HG03520 (cell line): ENCODE measurements at regions not wholly inside any gene's neighbourhood (a gene's known extent, or its start where the extent isn't known, plus 50 kb on each side); places are given as distances from the start of the nearest gene placed in this dataset.
A peak's percentile ranks its signal among the peaks of the same experiment; 100 is the strongest.

ENCODE experiments used
- ATAC-seq: cut with Tn5 transposase; IDR thresholded peaks from one replicate; pipeline ENCODE4 v1.9.1; 2021; ENCODE audit warnings: mild to moderate bottlenecking, moderate library complexity; ENCODE audit not compliant: unreplicated experiment

GRCh38 chr3:28726840-28727239, 378.2 kb upstream of the AZI2 start:
- ATAC-seq = peak; percentile 65

- ATAC-seq = no peak
Observed at GRCh38 chr3:28727307-28727706, 378.7 kb upstream of the AZI2 start.

- ATAC-seq = no peak
Observed at GRCh38 chr3:28738425-28738824, 389.8 kb upstream of the AZI2 start.

GRCh38 chr3:28739647-28740046, 391.0 kb upstream of the AZI2 start:
- ATAC-seq = no peak

GRCh38 chr3:28743271-28743670, 394.6 kb upstream of the AZI2 start:
- no peak for ATAC-seq

GRCh38 chr3:28743831-28744230, 395.2 kb upstream of the AZI2 start:
- ATAC-seq = no peak

GRCh38 chr3:28745436-28745835, 396.8 kb upstream of the AZI2 start:
- ATAC-seq = no peak

- ATAC-seq = no peak
Observed at GRCh38 chr3:28745916-28746617, 397.4 kb upstream of the AZI2 start.

GRCh38 chr3:28746990-28747389, 398.4 kb upstream of the AZI2 start:
- no peak for ATAC-seq

- no peak for ATAC-seq
Observed at GRCh38 chr3:28751864-28752263, 403.2 kb upstream of the AZI2 start.

- ATAC-seq = no peak
Observed at GRCh38 chr3:28752290-28752689, 403.7 kb upstream of the AZI2 start.

- ATAC-seq = no peak
Observed at GRCh38 chr3:28756056-28756455, 407.4 kb upstream of the AZI2 start.

GRCh38 chr3:28758115-28758514, 409.5 kb upstream of the AZI2 start:
- ATAC-seq = no peak

- no peak for ATAC-seq
Observed at GRCh38 chr3:28761375-28761774, 412.8 kb upstream of the AZI2 start.

- no peak for ATAC-seq
Observed at GRCh38 chr3:28765194-28765593, 416.6 kb upstream of the AZI2 start.

- ATAC-seq = no peak
Observed at GRCh38 chr3:28768439-28768838, 419.8 kb upstream of the AZI2 start.

GRCh38 chr3:28777806-28778475, 429.3 kb upstream of the AZI2 start:
- no peak for ATAC-seq

GRCh38 chr3:28780480-28780879, 431.9 kb upstream of the AZI2 start:
- ATAC-seq = no peak

GRCh38 chr3:28781053-28781452, 432.4 kb upstream of the AZI2 start:
- no peak for ATAC-seq

- ATAC-seq = no peak
Observed at GRCh38 chr3:28786446-28786845, 437.8 kb upstream of the AZI2 start.

- ATAC-seq = no peak
Observed at GRCh38 chr3:28788571-28788970, 439.9 kb upstream of the AZI2 start.

- ATAC-seq = no peak
Observed at GRCh38 chr3:28791713-28792255, 443.2 kb upstream of the AZI2 start.
